Panc1 (cell line): ENCODE measurements at regions not wholly inside any gene's neighbourhood (a gene's known extent, or its start where the extent isn't known, plus 50 kb on each side); places are given as distances from the start of the nearest gene placed in this dataset.

Source experiments
- ATAC-seq: fragments of 200-7000 bp; cut with Tn5 transposase; 2 replicates; pipeline ENCODE4 v1.9.1; 2020; ENCODE audit warnings: mild to moderate bottlenecking, moderate library complexity
- BruUV-seq: library from RNA; stranded (reverse); fragments of 400-500 nt; replicated peaks from 2 replicates; lab custom pipeline; 2021; lab: Mats Ljungman, UMichigan
- CTCF ChIA-PET: fragments of 300-600 bp; sonication (Branson Sonifier 250); formaldehyde crosslinking; loops from one replicate; lab custom pipeline; 2022; ENCODE audit warnings: antibody characterized with exemption; lab: Charles Lee
- POLR2A ChIA-PET: fragments of 300-600 bp; sonication (Branson Sonifier 250); formaldehyde crosslinking; loops from one replicate; lab custom pipeline; 2022; ENCODE audit warnings: antibody characterized with exemption; lab: Charles Lee
- DNase-seq: peaks from one replicate; pipeline ENCODE4 v3.0.0-alpha.2; 2010; ENCODE audit warnings: low read depth, low spot score
- H3K27ac ChIP-seq: 2 replicates; pipeline ENCODE4 v1.5.1; 2011; ENCODE audit warnings: mild to moderate bottlenecking, low read length, inconsistent platforms
- H3K27me3 ChIP-seq: fragments of 200-500 bp; sonication (Bioruptor generic); 2 replicates; pipeline ENCODE4 v1.6.0; 2014; ENCODE audit warnings: low read length, inconsistent platforms; ENCODE audit not compliant: control insufficient read depth, insufficient read depth
- H3K36me3 ChIP-seq: fragments of 200-500 bp; sonication (Bioruptor generic); 2 replicates; pipeline ENCODE4 v1.5.1; 2014; ENCODE audit warnings: inconsistent platforms, mild to moderate bottlenecking, low read length, moderate library complexity; ENCODE audit not compliant: control insufficient read depth, insufficient read depth
- H3K4me1 ChIP-seq: 2 replicates; pipeline ENCODE4 v1.5.1; 2011; ENCODE audit warnings: inconsistent platforms, mild to moderate bottlenecking, low read length, moderate library complexity; ENCODE audit not compliant: control insufficient read depth, insufficient read depth
- H3K4me3 ChIP-seq, 2 experiments: 2 replicates each; pipeline ENCODE4 v1.5.1; 2011 to 2012; ENCODE audit warnings: low read depth in 2 of 2, low read length in 2 of 2, mild to moderate bottlenecking in 2 of 2, inconsistent platforms in 1 of 2, moderate library complexity in 1 of 2
- H3K9me3 ChIP-seq: fragments of 200-500 bp; sonication (Bioruptor generic); 2 replicates; pipeline ENCODE4 v1.5.1; 2014; ENCODE audit warnings: low read depth, mild to moderate bottlenecking, inconsistent platforms, low read length, moderate library complexity; ENCODE audit not compliant: control insufficient read depth, insufficient read depth
- CTCF ChIP-seq: fragments of 450-650 bp; IDR thresholded peaks from 2 replicates; pipeline ENCODE4 v1.5.1; 2017; ENCODE audit warnings: mild to moderate bottlenecking
- POLR2AphosphoS5 ChIP-seq: IDR thresholded peaks from 2 replicates; pipeline ENCODE4 v1.6.1; 2012; ENCODE audit warnings: mild to moderate bottlenecking, low read depth, low read length, moderate library complexity
- REST ChIP-seq, 2 experiments: IDR thresholded peaks; 2 replicates each; pipeline ENCODE4 v1.6.1; 2011 to 2012; ENCODE audit warnings: low read depth in 2 of 2, control low read depth in 1 of 2, low read length in 1 of 2, mild to moderate bottlenecking in 1 of 2, moderate library complexity in 1 of 2; ENCODE audit not compliant: insufficient read depth in 1 of 2
- SIN3A ChIP-seq: IDR thresholded peaks from 2 replicates; pipeline ENCODE4 v1.6.1; 2012; ENCODE audit warnings: low read depth, mild to moderate bottlenecking, low read length, moderate library complexity, borderline replicate concordance; ENCODE audit not compliant: insufficient read depth
- TCF7L2 ChIP-seq: IDR thresholded peaks from 2 replicates; pipeline ENCODE4 v1.6.1; 2011; ENCODE audit warnings: mild to moderate bottlenecking, low read depth, low read length, inconsistent platforms
- in situ Hi-C: cut with HindIII; loops from 2 replicates; pipeline ENCODE4 v1.10.0; 2016; ENCODE audit warnings: low sequenced_read_pairs, low pct_unique_long_range_greater_than_20kb
- intact Hi-C: fragments of 100-400 bp; cut with micrococcal nuclease; formaldehyde crosslinking; loops from one replicate; pipeline ENCODE4 v1.10.0; 2022; ENCODE audit not compliant: unreplicated experiment

GRCh38 chrX:1928805-1929204, 313.9 kb downstream of the ASMT start:
- H3K4me3 ChIP-seq = no peak overlapping the region
- DNase-seq (no peak), ATAC-seq (no peak)
- TF ChIP-seq SIN3A = no peak
- no peak for TF ChIP-seq TCF7L2
- TF ChIP-seq CTCF = no peak
- no peak for TF ChIP-seq POLR2AphosphoS5
- TF ChIP-seq REST (IDR thresholded peaks at IDR 0.05; ENCODE audit: insufficient read depth in 1 of 2, low read depth in 2 of 2, low read length in 1 of 2) = no peak
- no peak overlapping the region for H3K27ac ChIP-seq
- intact Hi-C loops = no loop called here
- POLR2A ChIA-PET = no interaction called here
- CTCF ChIA-PET = no interaction called here
- no peaks in the 10 kb centered on the region for H3K36me3 ChIP-seq
- H3K4me1 ChIP-seq = no peaks in the 10 kb centered on the region
- H3K27me3 ChIP-seq = no peaks in the 10 kb centered on the region
- BruUV-seq = no TSS peak
- in situ Hi-C loops = no loop called here
- no peaks in the 10 kb centered on the region for H3K9me3 ChIP-seq

- DNase-seq = no peak
- Histone ChIP-seq H3K36me3 (no peaks in the 10 kb centered on the region), H3K27me3 (no peaks in the 10 kb centered on the region), H3K27ac (no peak overlapping the region), H3K9me3 (no peaks in the 10 kb centered on the region), H3K4me1 (no peaks in the 10 kb centered on the region), H3K4me3 (no peak overlapping the region)
- ATAC-seq = no peak
- ChIA-PET CTCF (no interaction called here), POLR2A (no interaction called here)
- intact Hi-C loops (no loop called here), in situ Hi-C loops (no loop called here)
- TF ChIP-seq REST (IDR thresholded peaks at IDR 0.05; ENCODE audit: insufficient read depth in 1 of 2, low read depth in 2 of 2, low read length in 1 of 2) = no peak
- TF ChIP-seq POLR2AphosphoS5 = no peak
- TF ChIP-seq CTCF = no peak
- no peak for TF ChIP-seq TCF7L2
- no peak for TF ChIP-seq SIN3A
- no TSS peak for BruUV-seq
These were observed 317.4 kb downstream of the ASMT start for GRCh38 chrX:1932231-1932630.
